GM12892 (cell line): ENCODE measurements at regions not wholly inside any gene's neighbourhood (a gene's known extent, or its start where the extent isn't known, plus 50 kb on each side); places are given as distances from the start of the nearest gene placed in this dataset.

Experiments used
- DNase-seq: peaks from one replicate; pipeline ENCODE4 v3.0.0; 2011; ENCODE audit not compliant: insufficient read length
- FAIRE-seq: peaks from 2 replicates; lab custom pipeline; 2011; peaks lifted over from hg19 to GRCh38; lab: Jason Lieb, UNC
- POLR2A ChIP-seq: IDR thresholded peaks from 2 replicates; pipeline ENCODE4 v1.6.1; 2011; ENCODE audit warnings: low read depth, low read length, control low read depth
- POLR2AphosphoS5 ChIP-seq: IDR thresholded peaks from 2 replicates; pipeline ENCODE4 v1.6.1; 2011; ENCODE audit warnings: low read depth, low read length, control low read depth
- TAF1 ChIP-seq: IDR thresholded peaks from 2 replicates; pipeline ENCODE4 v1.6.1; 2011; ENCODE audit warnings: low read depth, mild to moderate bottlenecking, control low read depth, low read length, borderline replicate concordance

GRCh38 chr4:11214281-11214680, 214.4 kb downstream of the HS3ST1 start:
- TF ChIP-seq POLR2A = no peak
- no peak for TF ChIP-seq TAF1
- TF ChIP-seq POLR2AphosphoS5 = no peak
- no peak for DNase-seq
- FAIRE-seq = no peak

GRCh38 chr4:11209826-11210225, 218.9 kb downstream of the HS3ST1 start:
- no peak for FAIRE-seq
- no peak for TF ChIP-seq POLR2A
- no peak for TF ChIP-seq TAF1
- no peak for DNase-seq

GRCh38 chr4:11201256-11201655, 227.4 kb downstream of the HS3ST1 start:
- no peak for TF ChIP-seq TAF1
- TF ChIP-seq POLR2AphosphoS5 = no peak
- no peak for TF ChIP-seq POLR2A
- DNase-seq (no peak), FAIRE-seq (no peak)

GRCh38 chr4:11198516-11199305, 230.0 kb downstream of the HS3ST1 start:
- TF ChIP-seq POLR2A (no peak), POLR2AphosphoS5 (no peak), TAF1 (no peak)
- FAIRE-seq (no peak), DNase-seq (no peak)

- DNase-seq (no peak), FAIRE-seq (no peak)
- TF ChIP-seq TAF1 (no peak), POLR2A (no peak), POLR2AphosphoS5 (no peak)
These were observed 230.9 kb downstream of the HS3ST1 start for GRCh38 chr4:11197631-11198341.

GRCh38 chr4:11196927-11197522, 231.7 kb downstream of the HS3ST1 start:
- no peak for TF ChIP-seq TAF1
- no peak for TF ChIP-seq POLR2A
- TF ChIP-seq POLR2AphosphoS5 = no peak
- FAIRE-seq = peak; percentile 14
- no peak for DNase-seq

GRCh38 chr4:11194431-11194830, 234.3 kb downstream of the HS3ST1 start:
- no peak for TF ChIP-seq POLR2AphosphoS5
- no peak for TF ChIP-seq POLR2A
- TF ChIP-seq TAF1 = no peak
- FAIRE-seq = no peak
- DNase-seq = no peak

GRCh38 chr4:11189756-11190155, 238.9 kb downstream of the HS3ST1 start:
- DNase-seq (no peak), FAIRE-seq (no peak)
- no peak for TF ChIP-seq TAF1

- no peak for FAIRE-seq
- no peak for TF ChIP-seq TAF1
- no peak for TF ChIP-seq POLR2AphosphoS5
- TF ChIP-seq POLR2A = no peak
- DNase-seq = no peak
These were observed 245.3 kb downstream of the HS3ST1 start for GRCh38 chr4:11183356-11183740.

GRCh38 chr4:11182586-11183355, 245.9 kb downstream of the HS3ST1 start:
- DNase-seq = no peak
- TF ChIP-seq TAF1 = no peak
- no peak for TF ChIP-seq POLR2AphosphoS5
- no peak for TF ChIP-seq POLR2A
- FAIRE-seq = no peak

- no peak for DNase-seq
- no peak for FAIRE-seq
- TF ChIP-seq POLR2AphosphoS5 (no peak), POLR2A (no peak), TAF1 (no peak)
These were observed 246.7 kb downstream of the HS3ST1 start for GRCh38 chr4:11182031-11182430.
